ENCODE measurements at regions not wholly inside any gene's neighbourhood (a gene's known extent, or its start where the extent isn't known, plus 50 kb on each side); places are given as distances from the start of the nearest gene placed in this dataset.

DNA sequence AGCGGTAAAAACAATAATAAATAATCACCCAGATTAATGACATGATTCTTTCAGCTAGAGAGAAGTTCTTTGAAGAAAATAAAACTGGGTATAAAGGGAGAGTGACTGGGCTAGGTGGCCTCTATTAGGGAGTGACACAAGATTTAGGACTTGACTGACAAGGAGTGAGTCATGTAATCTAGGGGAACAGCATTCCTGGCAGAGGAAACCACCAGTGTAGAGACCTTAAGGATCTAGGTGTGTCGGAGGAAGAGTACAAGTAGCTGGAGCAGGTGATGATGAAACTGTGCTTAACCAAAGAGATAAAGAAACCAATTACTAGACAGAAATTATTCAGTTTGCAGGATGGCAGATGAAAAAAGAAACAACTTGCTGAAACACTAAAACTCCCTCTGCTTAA is 248.0 kb downstream of the RFC3 start:
- Histone ChIP-seq H3K27me3 (no peaks in the 10 kb centered on the region), H3K27ac (no peak overlapping the region), H3K36me3 (no peaks in the 10 kb centered on the region), H3K4me3 (no peak overlapping the region), H3K9me3 (no peaks in the 10 kb centered on the region), H3K4me1 (no peaks in the 10 kb centered on the region)
- DNase-seq (no peak), FAIRE-seq (no peak), ATAC-seq (no peak)
- WGBS, 2 donors, result 86 to 93% methylated on average over 2 of the region's 2 CpGs
- TF ChIP-seq CTCF (IDR thresholded peaks at IDR 0.05), result no peak
- intact Hi-C loops (cut with DNase I), result no loop called here

DNA sequence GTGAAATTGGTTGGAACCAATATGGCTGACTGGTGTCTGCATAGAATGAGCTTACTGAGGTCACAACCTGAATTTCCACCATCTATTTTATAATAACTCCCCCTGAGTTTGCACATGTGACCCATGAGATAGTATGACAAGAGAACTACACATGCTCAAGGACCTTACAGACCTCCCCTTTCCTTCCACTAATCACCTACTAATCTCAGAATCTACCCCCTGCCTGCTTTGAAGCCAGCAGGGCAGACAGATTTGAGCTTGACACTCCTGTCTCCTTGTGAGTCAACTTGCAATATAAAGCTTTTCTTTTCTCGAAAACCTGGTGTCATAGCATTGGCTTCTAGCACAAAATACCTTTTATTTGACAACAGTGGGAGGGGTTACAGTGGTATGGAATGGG is 248.4 kb downstream of the RFC3 start:
- no peak for FAIRE-seq
- 86% methylated on average over 1 of the region's 1 CpG for WGBS, 2 donors
- no peak for TF ChIP-seq CTCF (IDR thresholded peaks at IDR 0.05)
- no peaks in the 10 kb centered on the region for H3K27me3 ChIP-seq
- intact Hi-C loops (cut with DNase I), result no loop called here
- no peaks in the 10 kb centered on the region for H3K4me1 ChIP-seq
- no peak for ATAC-seq
- H3K36me3 ChIP-seq, result no peaks in the 10 kb centered on the region
- no peak for DNase-seq
- no peaks in the 10 kb centered on the region for H3K9me3 ChIP-seq
- H3K27ac ChIP-seq, result no peak overlapping the region
- no peak overlapping the region for H3K4me3 ChIP-seq

DNA sequence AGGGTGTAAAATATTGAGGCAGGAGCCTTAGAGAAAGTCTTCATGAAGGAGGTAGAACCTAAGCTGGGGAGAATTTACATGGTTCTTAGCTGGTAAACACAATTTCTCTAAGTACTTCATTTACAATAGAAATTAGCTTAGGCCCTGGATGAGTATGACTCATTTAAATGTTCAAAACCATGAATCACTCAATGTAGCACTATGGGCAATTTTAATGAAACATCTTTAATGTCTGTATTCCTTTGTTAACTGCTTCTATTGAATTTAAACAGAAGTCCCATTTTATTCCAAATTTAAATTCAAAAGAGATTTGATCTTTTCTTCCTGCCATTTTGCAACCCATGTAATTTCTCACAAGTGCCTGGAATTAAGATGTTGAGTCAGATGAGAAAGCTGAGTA is 252.1 kb downstream of the RFC3 start:
- intact Hi-C loops (cut with DNase I), result no loop called here
- Histone ChIP-seq H3K4me1 (no peaks in the 10 kb centered on the region), H3K36me3 (no peaks in the 10 kb centered on the region), H3K27me3 (no peaks in the 10 kb centered on the region), H3K4me3 (no peak overlapping the region), H3K9me3 (no peaks in the 10 kb centered on the region), H3K27ac (no peak overlapping the region)
- DNase-seq (no peak), FAIRE-seq (no peak), ATAC-seq (no peak)
- TF ChIP-seq CTCF (IDR thresholded peaks at IDR 0.05), result no peak

- DNase-seq (no peak), ATAC-seq (no peak), FAIRE-seq (no peak)
- Histone ChIP-seq H3K36me3 (no peaks in the 10 kb centered on the region), H3K4me3 (no peak overlapping the region), H3K4me1 (no peaks in the 10 kb centered on the region), H3K9me3 (no peaks in the 10 kb centered on the region), H3K27me3 (no peaks in the 10 kb centered on the region), H3K27ac (no peak overlapping the region)
- intact Hi-C loops (cut with DNase I), result no loop called here
- 71 to 91% methylated on average over 2 of the region's 2 CpGs for WGBS, 2 donors
- no peak for TF ChIP-seq CTCF (IDR thresholded peaks at IDR 0.05)
Observed at GRCh38 chr13:34070544-34071303, 252.8 kb downstream of the RFC3 start.

- H3K9me3 ChIP-seq, result no peaks in the 10 kb centered on the region
- no peak for FAIRE-seq
- no peak for DNase-seq
- WGBS, 2 donors, result 68 to 86% methylated on average over 1 of the region's 1 CpG
- H3K4me3 ChIP-seq, result no peak overlapping the region
- no peaks in the 10 kb centered on the region for H3K36me3 ChIP-seq
- no peak overlapping the region for H3K27ac ChIP-seq
- no peak for TF ChIP-seq CTCF (IDR thresholded peaks at IDR 0.05)
- ATAC-seq, result no peak
- intact Hi-C loops (cut with DNase I), result no loop called here
- H3K27me3 ChIP-seq, result no peaks in the 10 kb centered on the region
- H3K4me1 ChIP-seq, result no peaks in the 10 kb centered on the region
Observed at GRCh38 chr13:34076319-34076718, 258.4 kb downstream of the RFC3 start.

Data from pancreas (tissue), 10 donors.